Thyroid gland (tissue), 4 donors: ENCODE measurements at regions not wholly inside any gene's neighbourhood (a gene's known extent, or its start where the extent isn't known, plus 50 kb on each side); places are given as distances from the start of the nearest gene placed in this dataset.

ENCODE experiments used
- POLR2A ChIP-seq, 2 donors: fragments of 450-650 bp; IDR thresholded peaks; one replicate each; pipeline ENCODE4 v1.6.1; 2017; ENCODE audit warnings: antibody characterized with exemption in 2 of 2, mild to moderate bottlenecking in 2 of 2, moderate library complexity in 1 of 2
- TF ChIP-seq, protein P1 (sequence below), 6 experiments: fragments of 200-600 bp in 3 of 6; fragments of 450-650 bp in 3 of 6; sonication (generic) in 3 of 6; IDR thresholded peaks; one replicate each; pipeline ENCODE4 v1.5.1; 2016 to 2019; ENCODE audit warnings: antibody characterized with exemption in 6 of 6, mild to moderate bottlenecking in 2 of 6, inconsistent platforms in 1 of 6, moderate library complexity in 1 of 6

DNA sequence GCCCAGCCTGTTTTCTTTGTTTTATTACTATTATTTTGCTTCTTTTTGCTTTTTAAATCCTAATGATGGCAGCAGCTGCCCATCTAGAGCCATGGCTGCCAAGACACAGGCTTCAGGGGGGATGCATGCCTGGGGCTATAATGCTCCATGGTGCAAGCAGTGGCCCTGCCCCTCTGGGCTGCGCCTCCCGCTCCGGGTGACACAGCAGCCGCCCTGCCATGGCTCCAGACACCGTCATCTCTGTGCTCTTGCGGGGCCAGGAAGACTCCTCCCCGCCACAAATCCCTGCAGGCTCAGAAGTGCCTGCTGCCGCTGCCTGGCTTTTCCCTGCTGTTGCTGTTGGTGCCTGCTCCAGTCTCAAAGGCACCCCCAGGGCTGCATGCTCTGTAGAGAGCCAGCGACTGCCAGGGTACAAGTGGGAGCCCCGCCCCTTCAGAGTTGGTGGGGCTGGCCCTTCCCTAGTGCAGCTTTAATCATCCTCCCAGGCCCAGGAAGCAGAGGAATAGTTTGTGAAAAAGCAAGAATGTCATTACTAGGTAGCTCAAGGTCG is 581.5 kb downstream of the FGF9 start:
- TF ChIP-seq, protein P1, sequence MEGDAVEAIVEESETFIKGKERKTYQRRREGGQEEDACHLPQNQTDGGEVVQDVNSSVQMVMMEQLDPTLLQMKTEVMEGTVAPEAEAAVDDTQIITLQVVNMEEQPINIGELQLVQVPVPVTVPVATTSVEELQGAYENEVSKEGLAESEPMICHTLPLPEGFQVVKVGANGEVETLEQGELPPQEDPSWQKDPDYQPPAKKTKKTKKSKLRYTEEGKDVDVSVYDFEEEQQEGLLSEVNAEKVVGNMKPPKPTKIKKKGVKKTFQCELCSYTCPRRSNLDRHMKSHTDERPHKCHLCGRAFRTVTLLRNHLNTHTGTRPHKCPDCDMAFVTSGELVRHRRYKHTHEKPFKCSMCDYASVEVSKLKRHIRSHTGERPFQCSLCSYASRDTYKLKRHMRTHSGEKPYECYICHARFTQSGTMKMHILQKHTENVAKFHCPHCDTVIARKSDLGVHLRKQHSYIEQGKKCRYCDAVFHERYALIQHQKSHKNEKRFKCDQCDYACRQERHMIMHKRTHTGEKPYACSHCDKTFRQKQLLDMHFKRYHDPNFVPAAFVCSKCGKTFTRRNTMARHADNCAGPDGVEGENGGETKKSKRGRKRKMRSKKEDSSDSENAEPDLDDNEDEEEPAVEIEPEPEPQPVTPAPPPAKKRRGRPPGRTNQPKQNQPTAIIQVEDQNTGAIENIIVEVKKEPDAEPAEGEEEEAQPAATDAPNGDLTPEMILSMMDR (IDR thresholded peaks at IDR 0.05), result no peak
- TF ChIP-seq POLR2A (IDR thresholded peaks at IDR 0.05), result no peak
